K562 (cell line): ENCODE measurements at regions not wholly inside any gene's neighbourhood (a gene's known extent, or its start where the extent isn't known, plus 50 kb on each side); places are given as distances from the start of the nearest gene placed in this dataset.

Source experiments
- BRD4 ChIP-seq: fragments of 200-600 bp; sonication (generic); IDR thresholded peaks from 2 replicates; pipeline ENCODE4 v1.6.1; 2017; ENCODE audit warnings: inconsistent platforms
- CCNT2 ChIP-seq: IDR thresholded peaks from 2 replicates; pipeline ENCODE4 v1.6.1; 2011; ENCODE audit warnings: borderline replicate concordance, low read depth, mild to moderate bottlenecking, moderate library complexity, mixed read lengths, low read length; ENCODE audit not compliant: insufficient read length; ENCODE audit errors: extremely low read depth
- CHD1 ChIP-seq: fragments of 200-600 bp; sonication (generic); IDR thresholded peaks from one replicate; pipeline ENCODE4 v1.6.1; 2012; ENCODE audit warnings: mild to moderate bottlenecking, moderate library complexity, low read length, inconsistent platforms
- DACH1 ChIP-seq: fragments of 450-650 bp; IDR thresholded peaks from 2 replicates; pipeline ENCODE4 v1.6.1; 2018; ENCODE audit not compliant: partially characterized antibody
- FOSL1 ChIP-seq: fragments of 200-800 bp; sonication (Bioruptor generic); conservative IDR thresholded peaks from 2 replicates; pipeline ENCODE4 v1.6.1; 2016; ENCODE audit warnings: missing genetic modification characterization, missing compliant biosample characterization
- IRF2 ChIP-seq: sonication (generic); formaldehyde crosslinking; IDR thresholded peaks from 2 replicates; pipeline ENCODE4 v1.8.1; 2022; ENCODE audit warnings: mild to moderate bottlenecking, missing genetic modification reagents
- MCM3 ChIP-seq: fragments of 450-650 bp; IDR thresholded peaks from 2 replicates; pipeline ENCODE4 v1.6.1; 2016
- MCM7 ChIP-seq, 2 experiments: fragments of 450-650 bp; IDR thresholded peaks; 2 replicates each; pipeline ENCODE4 v1.6.1; 2016 to 2018
- RCOR1 ChIP-seq, 2 experiments: IDR thresholded peaks; 2 replicates each; pipeline ENCODE4 v1.6.1; 2012; ENCODE audit warnings: low read depth in 2 of 2, low read length in 2 of 2, borderline replicate concordance in 1 of 2, improper control_type of control experiment in 1 of 2
- RFX5 ChIP-seq: IDR thresholded peaks from 2 replicates; pipeline ENCODE4 v1.6.1; 2011; ENCODE audit warnings: low read depth, mild to moderate bottlenecking, improper control_type of control experiment, low read length
- SAFB ChIP-seq: fragments of 200-400 bp; formaldehyde crosslinking; IDR thresholded peaks from 2 replicates; pipeline ENCODE4 v1.6.1; 2017; ENCODE audit warnings: low read depth, low read length, borderline replicate concordance
- SMARCB1 ChIP-seq: IDR thresholded peaks from 2 replicates; pipeline ENCODE4 v1.6.1; 2011; ENCODE audit warnings: improper control_type of control experiment, low read depth; ENCODE audit not compliant: insufficient read length
- SPI1 ChIP-seq: IDR thresholded peaks from 2 replicates; pipeline ENCODE4 v1.6.1; 2011; ENCODE audit warnings: low read depth, low read length, control low read depth, borderline replicate concordance
- STAT5A ChIP-seq: IDR thresholded peaks from 2 replicates; pipeline ENCODE4 v1.6.1; 2012; ENCODE audit warnings: low read length, inconsistent platforms, borderline replicate concordance
- TCF3 ChIP-seq: sonication (generic); formaldehyde crosslinking; IDR thresholded peaks from 2 replicates; pipeline ENCODE4 v1.4.0; 2020; ENCODE audit warnings: mild to moderate bottlenecking, missing genetic modification reagents
- ZNF324 ChIP-seq: fragments of 250-450 bp; sonication (Bioruptor Pico); IDR thresholded peaks from 2 replicates; pipeline ENCODE4 v1.4.0; 2020; ENCODE audit warnings: mild to moderate bottlenecking
- ZNF354B ChIP-seq: fragments of 250-450 bp; sonication (Bioruptor Pico); IDR thresholded peaks from 2 replicates; pipeline ENCODE4 v1.4.0; 2020
- ZNF830 ChIP-seq: fragments of 250-450 bp; sonication (Bioruptor Pico); IDR thresholded peaks from 2 replicates; pipeline ENCODE4 v1.5.0; 2021; ENCODE audit warnings: mild to moderate bottlenecking
- ZZZ3 ChIP-seq: fragments of 450-650 bp; IDR thresholded peaks from 2 replicates; pipeline ENCODE4 v1.6.1; 2016; ENCODE audit warnings: antibody characterized with exemption, mild to moderate bottlenecking, moderate library complexity
- TF ChIP-seq, protein P1 (sequence below): sonication (generic); formaldehyde crosslinking; IDR thresholded peaks from 2 replicates; pipeline ENCODE4 v1.8.1; 2023; ENCODE audit warnings: mild to moderate bottlenecking, missing genetic modification reagents
- TF ChIP-seq, protein P2 (sequence below), 2 experiments: fragments of 150-350 bp in 1 of 2; IDR thresholded peaks; 2 replicates each; pipeline ENCODE4 v1.6.1; 2012 to 2016; ENCODE audit warnings: low read depth in 2 of 2, low read length in 2 of 2, mild to moderate bottlenecking in 1 of 2, moderate library complexity in 1 of 2
- TF ChIP-seq, protein P3 (sequence below): fragments of 250-450 bp; sonication (Bioruptor Pico); IDR thresholded peaks from 2 replicates; pipeline ENCODE4 v1.8.0; 2021; ENCODE audit warnings: moderate library complexity, mild to moderate bottlenecking, inconsistent platforms

DNA sequence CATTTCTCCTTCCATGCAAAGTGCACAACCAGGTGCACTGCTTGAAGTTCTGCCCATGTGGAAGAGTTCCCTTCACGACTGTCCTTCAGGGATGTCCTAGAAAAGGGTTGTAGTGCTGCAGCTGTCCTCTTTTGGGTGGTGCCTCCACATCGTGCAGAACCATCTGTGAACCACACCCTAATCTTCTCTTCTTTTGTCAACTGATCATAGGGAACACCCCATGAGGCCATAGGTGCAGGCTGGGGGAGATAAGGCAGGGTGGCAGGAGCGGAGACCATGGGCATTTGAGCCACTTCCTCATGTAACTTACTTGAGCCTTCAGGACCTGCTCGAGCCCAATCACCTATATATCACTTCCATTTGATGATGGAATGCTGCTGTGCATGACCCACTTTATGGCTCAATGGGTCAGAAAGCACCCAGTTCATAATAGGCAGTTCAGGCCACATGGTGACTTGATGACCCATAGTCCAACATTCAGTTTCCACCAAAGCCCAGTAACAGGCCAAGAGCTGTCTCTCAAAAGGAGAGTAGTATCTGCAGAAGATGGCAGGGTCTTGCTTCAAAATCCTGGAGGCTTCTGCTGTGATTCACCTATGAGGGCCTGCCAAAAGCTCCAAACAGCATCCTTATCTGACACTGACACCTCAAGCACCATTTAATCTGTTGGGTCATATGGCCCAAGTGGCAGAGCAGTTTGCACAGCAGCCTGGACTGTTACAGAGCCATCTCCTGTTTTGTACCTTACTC lies 84.7 kb upstream of the CYRIA start (continued):
- TF ChIP-seq ZNF830 (CRISPR knock-in tag) (no peak), CHD1 (no peak), SPI1 (peak; percentile 49; the same call in 1 of the 2 replicates), CCNT2 (peak; percentile 28), ZNF354B (CRISPR knock-in tag) (no peak), ZNF324 (CRISPR knock-in tag) (0 out of 2 replicates have a peak, but pooled peaks have one; percentile 45), SMARCB1 (no peak), SAFB (no peak), RCOR1 (IDR thresholded peaks at IDR 0.05; ENCODE audit: borderline replicate concordance in 1 of 2, low read depth in 2 of 2, low read length in 2 of 2) (peak; percentile 86 to 96), BRD4 (no peak), MCM7 (IDR thresholded peaks at IDR 0.05) (no peak), RFX5 (no peak), ZZZ3 (no peak), STAT5A (peak; percentile 29; the same call in 1 of the 2 replicates), TCF3 (CRISPR knock-in tag) (peak; percentile 89), DACH1 (no peak), MCM3 (no peak), FOSL1 (peak; percentile 44; the same call in 1 of the 2 replicates), IRF2 (CRISPR knock-in tag) (no peak)
- TF ChIP-seq, protein P1, sequence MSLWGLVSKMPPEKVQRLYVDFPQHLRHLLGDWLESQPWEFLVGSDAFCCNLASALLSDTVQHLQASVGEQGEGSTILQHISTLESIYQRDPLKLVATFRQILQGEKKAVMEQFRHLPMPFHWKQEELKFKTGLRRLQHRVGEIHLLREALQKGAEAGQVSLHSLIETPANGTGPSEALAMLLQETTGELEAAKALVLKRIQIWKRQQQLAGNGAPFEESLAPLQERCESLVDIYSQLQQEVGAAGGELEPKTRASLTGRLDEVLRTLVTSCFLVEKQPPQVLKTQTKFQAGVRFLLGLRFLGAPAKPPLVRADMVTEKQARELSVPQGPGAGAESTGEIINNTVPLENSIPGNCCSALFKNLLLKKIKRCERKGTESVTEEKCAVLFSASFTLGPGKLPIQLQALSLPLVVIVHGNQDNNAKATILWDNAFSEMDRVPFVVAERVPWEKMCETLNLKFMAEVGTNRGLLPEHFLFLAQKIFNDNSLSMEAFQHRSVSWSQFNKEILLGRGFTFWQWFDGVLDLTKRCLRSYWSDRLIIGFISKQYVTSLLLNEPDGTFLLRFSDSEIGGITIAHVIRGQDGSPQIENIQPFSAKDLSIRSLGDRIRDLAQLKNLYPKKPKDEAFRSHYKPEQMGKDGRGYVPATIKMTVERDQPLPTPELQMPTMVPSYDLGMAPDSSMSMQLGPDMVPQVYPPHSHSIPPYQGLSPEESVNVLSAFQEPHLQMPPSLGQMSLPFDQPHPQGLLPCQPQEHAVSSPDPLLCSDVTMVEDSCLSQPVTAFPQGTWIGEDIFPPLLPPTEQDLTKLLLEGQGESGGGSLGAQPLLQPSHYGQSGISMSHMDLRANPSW (CRISPR knock-in tag) = no peak
- TF ChIP-seq, protein P2, sequence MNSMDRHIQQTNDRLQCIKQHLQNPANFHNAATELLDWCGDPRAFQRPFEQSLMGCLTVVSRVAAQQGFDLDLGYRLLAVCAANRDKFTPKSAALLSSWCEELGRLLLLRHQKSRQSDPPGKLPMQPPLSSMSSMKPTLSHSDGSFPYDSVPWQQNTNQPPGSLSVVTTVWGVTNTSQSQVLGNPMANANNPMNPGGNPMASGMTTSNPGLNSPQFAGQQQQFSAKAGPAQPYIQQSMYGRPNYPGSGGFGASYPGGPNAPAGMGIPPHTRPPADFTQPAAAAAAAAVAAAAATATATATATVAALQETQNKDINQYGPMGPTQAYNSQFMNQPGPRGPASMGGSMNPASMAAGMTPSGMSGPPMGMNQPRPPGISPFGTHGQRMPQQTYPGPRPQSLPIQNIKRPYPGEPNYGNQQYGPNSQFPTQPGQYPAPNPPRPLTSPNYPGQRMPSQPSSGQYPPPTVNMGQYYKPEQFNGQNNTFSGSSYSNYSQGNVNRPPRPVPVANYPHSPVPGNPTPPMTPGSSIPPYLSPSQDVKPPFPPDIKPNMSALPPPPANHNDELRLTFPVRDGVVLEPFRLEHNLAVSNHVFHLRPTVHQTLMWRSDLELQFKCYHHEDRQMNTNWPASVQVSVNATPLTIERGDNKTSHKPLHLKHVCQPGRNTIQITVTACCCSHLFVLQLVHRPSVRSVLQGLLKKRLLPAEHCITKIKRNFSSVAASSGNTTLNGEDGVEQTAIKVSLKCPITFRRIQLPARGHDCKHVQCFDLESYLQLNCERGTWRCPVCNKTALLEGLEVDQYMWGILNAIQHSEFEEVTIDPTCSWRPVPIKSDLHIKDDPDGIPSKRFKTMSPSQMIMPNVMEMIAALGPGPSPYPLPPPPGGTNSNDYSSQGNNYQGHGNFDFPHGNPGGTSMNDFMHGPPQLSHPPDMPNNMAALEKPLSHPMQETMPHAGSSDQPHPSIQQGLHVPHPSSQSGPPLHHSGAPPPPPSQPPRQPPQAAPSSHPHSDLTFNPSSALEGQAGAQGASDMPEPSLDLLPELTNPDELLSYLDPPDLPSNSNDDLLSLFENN (IDR thresholded peaks at IDR 0.05; ENCODE audit: low read depth in 2 of 2, low read length in 2 of 2) = peak in 1 of 2 experiments; percentile 29; a peak in 1 of 4 replicates
- TF ChIP-seq, protein P3, sequence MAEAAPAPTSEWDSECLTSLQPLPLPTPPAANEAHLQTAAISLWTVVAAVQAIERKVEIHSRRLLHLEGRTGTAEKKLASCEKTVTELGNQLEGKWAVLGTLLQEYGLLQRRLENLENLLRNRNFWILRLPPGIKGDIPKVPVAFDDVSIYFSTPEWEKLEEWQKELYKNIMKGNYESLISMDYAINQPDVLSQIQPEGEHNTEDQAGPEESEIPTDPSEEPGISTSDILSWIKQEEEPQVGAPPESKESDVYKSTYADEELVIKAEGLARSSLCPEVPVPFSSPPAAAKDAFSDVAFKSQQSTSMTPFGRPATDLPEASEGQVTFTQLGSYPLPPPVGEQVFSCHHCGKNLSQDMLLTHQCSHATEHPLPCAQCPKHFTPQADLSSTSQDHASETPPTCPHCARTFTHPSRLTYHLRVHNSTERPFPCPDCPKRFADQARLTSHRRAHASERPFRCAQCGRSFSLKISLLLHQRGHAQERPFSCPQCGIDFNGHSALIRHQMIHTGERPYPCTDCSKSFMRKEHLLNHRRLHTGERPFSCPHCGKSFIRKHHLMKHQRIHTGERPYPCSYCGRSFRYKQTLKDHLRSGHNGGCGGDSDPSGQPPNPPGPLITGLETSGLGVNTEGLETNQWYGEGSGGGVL = no peak
